Mesenchymal stem cell (in vitro differentiated cells and primary cell): ENCODE measurements at regions not wholly inside any gene's neighbourhood (a gene's known extent, or its start where the extent isn't known, plus 50 kb on each side); places are given as distances from the start of the nearest gene placed in this dataset.

Experiments
- DNase-seq: peaks from one replicate; pipeline ENCODE4 v3.0.0-alpha.2; 2013
- H2AFZ ChIP-seq: one replicate; pipeline ENCODE4 v1.6.1; 2013; ENCODE audit warnings: low read depth, mild to moderate bottlenecking, control low read depth, inconsistent platforms, low read length, moderate library complexity
- H2AK5ac ChIP-seq: 2 replicates; pipeline ENCODE4 v1.6.1; 2013; ENCODE audit warnings: low read length, moderate library complexity, mild to moderate bottlenecking, inconsistent platforms; ENCODE audit not compliant: severe bottlenecking
- H2BK120ac ChIP-seq: one replicate; pipeline ENCODE4 v1.6.1; 2013; ENCODE audit warnings: low read depth, mild to moderate bottlenecking, inconsistent platforms, low read length, moderate library complexity
- H2BK12ac ChIP-seq, 2 experiments: one replicate each; pipeline ENCODE4 v1.6.1; 2013; ENCODE audit warnings: inconsistent platforms in 2 of 2, low read length in 2 of 2, mild to moderate bottlenecking in 2 of 2, moderate library complexity in 2 of 2, control low read depth in 1 of 2
- H2BK15ac ChIP-seq: one replicate; pipeline ENCODE4 v1.6.1; 2013; ENCODE audit warnings: mild to moderate bottlenecking, low read depth, inconsistent platforms; ENCODE audit not compliant: poor library complexity, severe bottlenecking
- H2BK5ac ChIP-seq: 2 replicates; pipeline ENCODE4 v1.6.1; 2013; ENCODE audit warnings: low read depth, mild to moderate bottlenecking, low read length, control low read depth, inconsistent platforms; ENCODE audit not compliant: poor library complexity, severe bottlenecking
- H3K14ac ChIP-seq, 2 experiments: one replicate each; pipeline ENCODE4 v1.6.1; 2013; ENCODE audit warnings: inconsistent platforms in 2 of 2, low read length in 2 of 2, control low read depth in 1 of 2, mild to moderate bottlenecking in 1 of 2, moderate library complexity in 1 of 2
- H3K18ac ChIP-seq, 2 experiments: one replicate each; pipeline ENCODE4 v1.6.1; 2013; ENCODE audit warnings: inconsistent platforms in 2 of 2, low read length in 2 of 2, control low read depth in 1 of 2, low read depth in 1 of 2, mild to moderate bottlenecking in 1 of 2
- H3K23ac ChIP-seq, 2 experiments: one replicate each; pipeline ENCODE4 v1.6.1; 2013; ENCODE audit warnings: inconsistent platforms in 2 of 2, low read length in 2 of 2, mild to moderate bottlenecking in 2 of 2, moderate library complexity in 2 of 2, control low read depth in 1 of 2
- H3K27ac ChIP-seq: 2 replicates; pipeline ENCODE4 v1.5.1; 2013; ENCODE audit warnings: mild to moderate bottlenecking, moderate library complexity, low read length, control low read depth, inconsistent platforms; ENCODE audit not compliant: poor library complexity, severe bottlenecking
- H3K27me3 ChIP-seq, 2 experiments: 2 replicates each; pipeline versions ENCODE4 v1.6.1 to v1.7.0; 2013; ENCODE audit warnings: low read length in 2 of 2, mild to moderate bottlenecking in 2 of 2, moderate library complexity in 2 of 2, control low read depth in 1 of 2, inconsistent platforms in 1 of 2; ENCODE audit not compliant: control insufficient read depth in 1 of 2, insufficient read depth in 1 of 2
- H3K36me3 ChIP-seq, 2 experiments: 2 replicates each; pipeline versions ENCODE4 v1.6.1 to v1.7.0; 2013; ENCODE audit warnings: low read length in 2 of 2, control low read depth in 1 of 2, inconsistent platforms in 1 of 2, low read depth in 1 of 2, mild to moderate bottlenecking in 1 of 2; ENCODE audit not compliant: insufficient read depth in 2 of 2, control insufficient read depth in 1 of 2
- H3K4ac ChIP-seq, 2 experiments: one replicate each; pipeline ENCODE4 v1.6.1; 2013; ENCODE audit warnings: inconsistent platforms in 2 of 2, low read length in 2 of 2, mild to moderate bottlenecking in 2 of 2, moderate library complexity in 2 of 2, control low read depth in 1 of 2, low read depth in 1 of 2
- H3K4me1 ChIP-seq: 2 replicates; pipeline ENCODE4 v1.6.1; 2013; ENCODE audit warnings: low read depth, low read length, control low read depth; ENCODE audit not compliant: control insufficient read depth, insufficient read depth
- H3K4me2 ChIP-seq: 2 replicates; pipeline ENCODE4 v1.6.1; 2013; ENCODE audit warnings: low read length, mild to moderate bottlenecking, inconsistent platforms; ENCODE audit not compliant: poor library complexity, severe bottlenecking
- H3K4me3 ChIP-seq, 2 experiments: 2 replicates each; pipeline versions ENCODE4 v1.5.1 to v1.7.0; 2013; ENCODE audit warnings: low read length in 2 of 2, mild to moderate bottlenecking in 2 of 2, control low read depth in 1 of 2, low read depth in 1 of 2; ENCODE audit not compliant: insufficient read depth in 1 of 2
- H3K79me1 ChIP-seq: replicated peaks from 2 replicates; pipeline ENCODE4 v1.6.1; 2013; ENCODE audit warnings: mild to moderate bottlenecking, control low read depth, low read length, inconsistent platforms; ENCODE audit not compliant: poor library complexity, severe bottlenecking
- H3K9ac ChIP-seq: 2 replicates; pipeline ENCODE4 v1.7.0; 2013; ENCODE audit warnings: mild to moderate bottlenecking, low read length, moderate library complexity
- H3K9me3 ChIP-seq: 2 replicates; pipeline ENCODE4 v1.7.0; 2013; ENCODE audit warnings: mild to moderate bottlenecking, low read length; ENCODE audit not compliant: control insufficient read depth
- H4K8ac ChIP-seq: one replicate; pipeline ENCODE4 v1.6.1; 2013; ENCODE audit warnings: inconsistent platforms, mild to moderate bottlenecking, low read length, moderate library complexity
- H4K91ac ChIP-seq: one replicate; pipeline ENCODE4 v1.6.1; 2013; ENCODE audit warnings: mild to moderate bottlenecking, low read length, inconsistent platforms
- WGBS: methylation state at CpG from one replicate; pipeline ENCODE4 v1.1.7; 2013; ENCODE audit warnings: mixed read lengths; 5-methylcytosine and 5-hydroxymethylcytosine counted together

DNA sequence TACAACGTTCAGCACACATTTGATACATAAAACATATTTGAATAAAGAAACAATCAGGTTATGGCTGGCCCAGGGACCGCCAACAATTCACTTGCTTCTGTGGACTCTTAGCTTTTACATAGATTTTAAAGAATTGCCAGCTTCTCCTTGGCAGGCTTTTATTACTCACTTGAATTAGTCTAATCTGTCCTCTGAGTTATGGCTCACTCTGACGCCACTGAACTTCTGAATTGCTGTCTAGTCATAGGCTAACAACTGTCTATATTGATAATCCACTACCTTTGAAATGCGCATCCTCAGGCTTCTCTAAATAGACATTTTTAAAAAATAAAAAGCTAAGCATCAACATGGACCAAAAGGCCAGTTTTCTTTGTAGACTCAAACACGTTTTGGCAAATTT lies 317.4 kb upstream of the SGCD start:
- Histone ChIP-seq H3K4me2 (no peak overlapping the region), H2AK5ac (no peak overlapping the region), H4K8ac (no peak overlapping the region), H2AFZ (no peak overlapping the region), H3K27ac (no peak overlapping the region), H3K4me3 (no peak overlapping the region), H3K4ac (no peak overlapping the region), H3K9ac (no peak overlapping the region), H2BK12ac (no peak overlapping the region), H2BK120ac (no peak overlapping the region), H4K91ac (no peak overlapping the region), H2BK15ac (no peak overlapping the region), H2BK5ac (no peak overlapping the region), H3K9me3 (peaks cover 4% of the 10 kb centered on the region), H3K18ac (no peak overlapping the region), H3K27me3 (no peaks in the 10 kb centered on the region), H3K23ac (no peak overlapping the region), H3K79me1 (no peaks in the 10 kb centered on the region), H3K4me1 (no peaks in the 10 kb centered on the region), H3K36me3 (no peaks in the 10 kb centered on the region), H3K14ac (no peak overlapping the region)
- no peak for DNase-seq
- 70% methylated on average over 5 of the region's 5 CpGs for WGBS

DNA sequence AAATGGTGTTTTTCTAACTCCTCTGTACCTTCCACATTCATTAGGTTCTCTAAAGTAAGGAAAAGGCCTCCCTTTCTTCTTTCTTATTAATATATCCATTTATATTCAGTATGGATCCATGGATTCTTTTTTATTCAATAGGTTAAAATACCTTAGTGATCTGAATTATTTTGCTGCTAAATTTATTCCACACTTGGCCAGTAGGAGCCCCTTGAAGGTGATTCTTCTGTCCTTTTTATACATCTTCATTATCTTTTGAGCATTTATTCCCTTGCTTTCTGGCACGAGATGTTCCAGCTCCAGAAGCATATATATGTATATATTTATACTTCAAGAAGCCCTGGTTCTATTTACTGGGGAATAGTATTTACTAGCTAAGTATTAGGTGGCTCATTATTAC lies 311.8 kb upstream of the SGCD start:
- no peak for DNase-seq
- no peak overlapping the region for H3K4me3 ChIP-seq
- H3K9me3 ChIP-seq = no peaks in the 10 kb centered on the region
- no peaks in the 10 kb centered on the region for H3K4me1 ChIP-seq
- no peak overlapping the region for H2BK5ac ChIP-seq
- H3K36me3 ChIP-seq = no peaks in the 10 kb centered on the region
- no peak overlapping the region for H2BK12ac ChIP-seq
- H2BK15ac ChIP-seq = no peak overlapping the region
- H2AK5ac ChIP-seq = no peak overlapping the region
- no peak overlapping the region for H3K27ac ChIP-seq
- no peak overlapping the region for H3K14ac ChIP-seq
- H4K8ac ChIP-seq = no peak overlapping the region
- H3K9ac ChIP-seq = no peak overlapping the region
- H3K27me3 ChIP-seq = no peaks in the 10 kb centered on the region
- no peaks in the 10 kb centered on the region for H3K79me1 ChIP-seq
- no peak overlapping the region for H4K91ac ChIP-seq
- H2BK120ac ChIP-seq = no peak overlapping the region
- no peak overlapping the region for H3K4me2 ChIP-seq
- H3K23ac ChIP-seq = no peak overlapping the region
- H2AFZ ChIP-seq = no peak overlapping the region
- no peak overlapping the region for H3K18ac ChIP-seq
- no CpG with 5 or more reads among the region's 1 CpG for WGBS
- no peak overlapping the region for H3K4ac ChIP-seq

DNA sequence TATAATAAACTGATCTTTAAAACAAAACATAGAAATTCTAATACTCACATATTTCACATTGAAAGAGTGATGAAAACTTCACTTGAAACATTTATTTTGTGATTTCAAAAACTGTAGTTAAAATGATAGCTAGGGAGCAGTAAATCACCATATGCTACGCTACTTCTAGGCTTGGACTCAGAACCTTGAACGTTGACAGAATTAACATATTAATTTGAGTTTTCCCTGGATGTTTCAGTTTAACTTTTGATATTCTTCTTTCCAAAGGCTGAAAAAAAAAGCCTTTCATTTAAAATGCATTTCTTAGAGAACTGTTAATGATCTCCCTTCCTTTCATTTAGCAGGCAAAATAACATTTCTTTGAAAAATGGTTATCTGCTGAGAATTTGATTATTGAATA lies 307.8 kb upstream of the SGCD start:
- H3K79me1 ChIP-seq = no peaks in the 10 kb centered on the region
- no peak overlapping the region for H4K91ac ChIP-seq
- no peak overlapping the region for H2AK5ac ChIP-seq
- no peaks in the 10 kb centered on the region for H3K9me3 ChIP-seq
- H2BK5ac ChIP-seq = no peak overlapping the region
- H3K4me3 ChIP-seq = no peak overlapping the region
- no peak overlapping the region for H3K4me2 ChIP-seq
- no peak overlapping the region for H2AFZ ChIP-seq
- DNase-seq = no peak
- H2BK120ac ChIP-seq = no peak overlapping the region
- H3K4me1 ChIP-seq = no peaks in the 10 kb centered on the region
- no peak overlapping the region for H3K27ac ChIP-seq
- H3K9ac ChIP-seq = no peak overlapping the region
- no CpG with 5 or more reads among the region's 2 CpGs for WGBS
- H3K27me3 ChIP-seq = no peaks in the 10 kb centered on the region
- no peak overlapping the region for H3K14ac ChIP-seq
- H4K8ac ChIP-seq = no peak overlapping the region
- no peak overlapping the region for H3K23ac ChIP-seq
- H2BK12ac ChIP-seq = no peak overlapping the region
- H2BK15ac ChIP-seq = no peak overlapping the region
- no peak overlapping the region for H3K18ac ChIP-seq
- H3K36me3 ChIP-seq = no peaks in the 10 kb centered on the region
- no peak overlapping the region for H3K4ac ChIP-seq

DNA sequence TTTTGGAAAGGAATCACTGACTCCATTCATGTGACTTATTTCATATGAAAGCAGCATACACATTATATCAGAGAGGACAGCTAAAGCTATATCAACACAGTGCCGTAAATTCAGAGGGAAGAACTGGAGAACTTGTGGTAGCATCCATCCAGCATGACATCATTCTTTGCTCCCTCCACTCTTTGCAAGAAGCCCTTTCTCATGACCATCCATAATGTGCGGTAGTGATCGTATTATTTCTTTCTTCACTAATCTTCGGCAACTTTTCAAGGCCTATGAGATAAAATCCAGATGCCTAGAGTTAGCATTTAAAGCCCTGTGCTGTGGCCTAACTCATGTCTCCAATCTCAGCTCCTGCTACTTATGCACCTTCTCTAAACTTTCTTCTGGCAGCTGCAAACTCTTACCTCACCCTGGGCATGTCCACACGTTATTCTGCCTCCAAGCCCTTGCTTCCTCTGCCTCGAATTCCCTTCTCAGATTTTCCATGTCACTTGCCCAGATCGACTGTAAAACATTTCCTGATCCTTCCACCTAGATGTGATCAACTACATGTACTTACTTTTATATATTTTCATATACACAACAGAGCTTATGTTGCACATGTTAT lies 307.3 kb upstream of the SGCD start:
- Histone ChIP-seq H3K9ac (no peak overlapping the region), H3K18ac (no peak overlapping the region), H3K4ac (no peak overlapping the region), H2BK12ac (no peak overlapping the region), H3K36me3 (no peaks in the 10 kb centered on the region), H3K14ac (no peak overlapping the region), H3K79me1 (no peaks in the 10 kb centered on the region), H3K27me3 (no peaks in the 10 kb centered on the region), H2AFZ (no peak overlapping the region), H3K9me3 (no peaks in the 10 kb centered on the region), H3K4me1 (no peaks in the 10 kb centered on the region), H3K23ac (no peak overlapping the region), H4K8ac (no peak overlapping the region), H4K91ac (no peak overlapping the region), H3K4me3 (no peak overlapping the region), H2AK5ac (no peak overlapping the region), H2BK15ac (no peak overlapping the region), H2BK120ac (no peak overlapping the region), H3K27ac (no peak overlapping the region), H2BK5ac (no peak overlapping the region), H3K4me2 (no peak overlapping the region)
- 85% methylated on average over 7 of the region's 7 CpGs for WGBS
- no peak for DNase-seq
